ENCODE measurements at regions not wholly inside any gene's neighbourhood (a gene's known extent, or its start where the extent isn't known, plus 50 kb on each side); places are given as distances from the start of the nearest gene placed in this dataset.
A peak's percentile ranks its signal among the peaks of the same experiment; 100 is the strongest.
"Not testable (repeated sequence)": the region's sequence is repeated elsewhere in the genome, so short reads cannot be mapped to it uniquely, and the experiment has no call there.

GRCh38 chr5:177902806-177903205, 93.2 kb downstream of the PROP1 start:
- H3K36me3 ChIP-seq (ENCODE audit: control insufficient read depth, insufficient read depth, low read length); H3K9me3 ChIP-seq (ENCODE audit: control insufficient read depth, insufficient read depth, low read length); H3K27ac ChIP-seq (ENCODE audit: low read length); H3K4me3 ChIP-seq (ENCODE audit: low read length); H3K27me3 ChIP-seq (ENCODE audit: control insufficient read depth, insufficient read depth, low read length); DNase-seq (ENCODE audit: low read depth, low spot score); H3K4me1 ChIP-seq (ENCODE audit: control insufficient read depth, insufficient read depth, low read length): not testable (repeated sequence)
- WGBS (ENCODE audit: insufficient coverage, insufficient read length): no CpG with 5 or more reads among the region's 3 CpGs

DNA sequence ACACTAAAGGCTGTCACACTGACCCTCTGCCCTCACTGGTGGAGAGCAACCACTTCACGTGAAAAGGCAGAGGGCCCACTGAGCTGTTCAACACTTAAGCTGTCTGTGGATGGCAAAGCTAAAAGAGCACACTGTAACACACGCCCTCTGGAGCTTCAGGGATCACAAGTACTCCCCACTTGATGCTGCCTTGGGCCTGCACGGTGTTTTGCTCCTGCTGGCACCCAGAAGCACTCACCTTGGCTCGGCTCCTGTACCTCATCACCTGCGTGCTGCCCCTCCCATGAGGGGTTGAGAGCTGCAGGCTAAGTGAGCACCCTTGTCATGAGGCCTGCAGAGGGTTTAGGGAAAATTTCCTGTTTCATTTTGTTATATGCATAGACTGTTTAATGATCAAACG, 96.0 kb downstream of the PROP1 start:
- H3K27me3 ChIP-seq (ENCODE audit: control insufficient read depth, insufficient read depth, low read length); H3K4me3 ChIP-seq (ENCODE audit: low read length); H3K4me1 ChIP-seq (ENCODE audit: control insufficient read depth, insufficient read depth, low read length); H3K36me3 ChIP-seq (ENCODE audit: control insufficient read depth, insufficient read depth, low read length); H3K9me3 ChIP-seq (ENCODE audit: control insufficient read depth, insufficient read depth, low read length); DNase-seq (ENCODE audit: low read depth, low spot score); H3K27ac ChIP-seq (ENCODE audit: low read length): not testable (repeated sequence)
- no CpG with 5 or more reads among the region's 6 CpGs for WGBS (ENCODE audit: insufficient coverage, insufficient read length)

- H3K4me3 ChIP-seq (ENCODE audit: low read length); DNase-seq (ENCODE audit: low read depth, low spot score); H3K36me3 ChIP-seq (ENCODE audit: control insufficient read depth, insufficient read depth, low read length); H3K27me3 ChIP-seq (ENCODE audit: control insufficient read depth, insufficient read depth, low read length); H3K27ac ChIP-seq (ENCODE audit: low read length); H3K4me1 ChIP-seq (ENCODE audit: control insufficient read depth, insufficient read depth, low read length); H3K9me3 ChIP-seq (ENCODE audit: control insufficient read depth, insufficient read depth, low read length): not testable (repeated sequence)
- no CpG with 5 or more reads among the region's 9 CpGs for WGBS (ENCODE audit: insufficient coverage, insufficient read length)
Observed at GRCh38 chr5:177894681-177895453, 101.2 kb downstream of the PROP1 start.

DNA sequence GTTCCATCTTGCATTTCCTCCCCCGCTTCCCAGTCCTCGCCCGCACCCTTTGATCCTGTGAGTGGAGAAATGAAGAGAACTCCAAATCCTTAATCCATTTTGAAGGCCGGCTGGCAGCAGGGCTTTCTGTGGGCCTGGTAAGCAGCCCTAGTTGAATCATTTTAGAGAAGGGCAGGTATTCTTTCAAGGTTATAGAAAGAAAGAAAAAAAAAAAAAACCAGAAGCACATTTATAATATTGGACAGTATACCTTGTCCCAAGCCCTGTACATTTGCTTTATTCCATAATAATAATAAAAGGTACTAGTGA, 103.7 kb downstream of the PROP1 start:
- H3K4me1 ChIP-seq (ENCODE audit: control insufficient read depth, insufficient read depth, low read length); H3K9me3 ChIP-seq (ENCODE audit: control insufficient read depth, insufficient read depth, low read length); H3K4me3 ChIP-seq (ENCODE audit: low read length); H3K27me3 ChIP-seq (ENCODE audit: control insufficient read depth, insufficient read depth, low read length); H3K36me3 ChIP-seq (ENCODE audit: control insufficient read depth, insufficient read depth, low read length); H3K27ac ChIP-seq (ENCODE audit: low read length); DNase-seq (ENCODE audit: low read depth, low spot score): not testable (repeated sequence)
- WGBS (ENCODE audit: insufficient coverage, insufficient read length): no CpG with 5 or more reads among the region's 4 CpGs

- H3K27me3 ChIP-seq (ENCODE audit: control insufficient read depth, insufficient read depth, low read length); H3K4me1 ChIP-seq (ENCODE audit: control insufficient read depth, insufficient read depth, low read length); H3K4me3 ChIP-seq (ENCODE audit: low read length); DNase-seq (ENCODE audit: low read depth, low spot score); H3K27ac ChIP-seq (ENCODE audit: low read length); H3K9me3 ChIP-seq (ENCODE audit: control insufficient read depth, insufficient read depth, low read length); H3K36me3 ChIP-seq (ENCODE audit: control insufficient read depth, insufficient read depth, low read length): not testable (repeated sequence)
- WGBS (ENCODE audit: insufficient coverage, insufficient read length): no CpG with 5 or more reads among the region's 11 CpGs
Observed at GRCh38 chr5:177891547-177892356, 104.3 kb downstream of the PROP1 start.

GRCh38 chr5:177883295-177883694, 100.6 kb upstream of the FAM153A start:
- not testable (repeated sequence) for H3K9me3 ChIP-seq (ENCODE audit: control insufficient read depth, insufficient read depth, low read length); DNase-seq (ENCODE audit: low read depth, low spot score); H3K36me3 ChIP-seq (ENCODE audit: control insufficient read depth, insufficient read depth, low read length); H3K27me3 ChIP-seq (ENCODE audit: control insufficient read depth, insufficient read depth, low read length); H3K27ac ChIP-seq (ENCODE audit: low read length); H3K4me1 ChIP-seq (ENCODE audit: control insufficient read depth, insufficient read depth, low read length); H3K4me3 ChIP-seq (ENCODE audit: low read length)
- no CpG with 5 or more reads among the region's 8 CpGs for WGBS (ENCODE audit: insufficient coverage, insufficient read length)

DNA sequence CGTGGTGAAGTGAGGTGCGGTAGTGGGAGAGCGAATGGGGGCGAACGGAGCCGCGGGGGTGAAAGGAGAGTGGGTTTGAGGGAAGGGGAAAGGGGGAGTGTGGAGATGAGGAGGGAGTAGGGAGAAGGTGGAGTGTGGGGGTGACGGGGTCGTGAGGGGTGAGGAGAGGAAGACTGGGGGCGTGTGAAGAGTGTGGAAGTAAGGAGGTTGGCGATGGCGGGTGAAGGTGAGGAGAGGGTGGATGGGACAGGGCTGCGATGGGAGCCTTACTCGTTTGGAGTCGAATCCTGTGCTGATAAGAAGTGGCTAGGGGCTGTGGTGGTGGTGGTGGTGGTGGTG, 93.2 kb upstream of the FAM153A start:
- H3K4me1 ChIP-seq (ENCODE audit: control insufficient read depth, insufficient read depth, low read length); DNase-seq (ENCODE audit: low read depth, low spot score); H3K27me3 ChIP-seq (ENCODE audit: control insufficient read depth, insufficient read depth, low read length); H3K27ac ChIP-seq (ENCODE audit: low read length); H3K9me3 ChIP-seq (ENCODE audit: control insufficient read depth, insufficient read depth, low read length); H3K36me3 ChIP-seq (ENCODE audit: control insufficient read depth, insufficient read depth, low read length): not testable (repeated sequence)
- peak overlapping the region; percentile 52; the same call in 1 of the 2 replicates for H3K4me3 ChIP-seq (ENCODE audit: low read length)
- no CpG with 5 or more reads among the region's 15 CpGs for WGBS (ENCODE audit: insufficient coverage, insufficient read length)

DNA sequence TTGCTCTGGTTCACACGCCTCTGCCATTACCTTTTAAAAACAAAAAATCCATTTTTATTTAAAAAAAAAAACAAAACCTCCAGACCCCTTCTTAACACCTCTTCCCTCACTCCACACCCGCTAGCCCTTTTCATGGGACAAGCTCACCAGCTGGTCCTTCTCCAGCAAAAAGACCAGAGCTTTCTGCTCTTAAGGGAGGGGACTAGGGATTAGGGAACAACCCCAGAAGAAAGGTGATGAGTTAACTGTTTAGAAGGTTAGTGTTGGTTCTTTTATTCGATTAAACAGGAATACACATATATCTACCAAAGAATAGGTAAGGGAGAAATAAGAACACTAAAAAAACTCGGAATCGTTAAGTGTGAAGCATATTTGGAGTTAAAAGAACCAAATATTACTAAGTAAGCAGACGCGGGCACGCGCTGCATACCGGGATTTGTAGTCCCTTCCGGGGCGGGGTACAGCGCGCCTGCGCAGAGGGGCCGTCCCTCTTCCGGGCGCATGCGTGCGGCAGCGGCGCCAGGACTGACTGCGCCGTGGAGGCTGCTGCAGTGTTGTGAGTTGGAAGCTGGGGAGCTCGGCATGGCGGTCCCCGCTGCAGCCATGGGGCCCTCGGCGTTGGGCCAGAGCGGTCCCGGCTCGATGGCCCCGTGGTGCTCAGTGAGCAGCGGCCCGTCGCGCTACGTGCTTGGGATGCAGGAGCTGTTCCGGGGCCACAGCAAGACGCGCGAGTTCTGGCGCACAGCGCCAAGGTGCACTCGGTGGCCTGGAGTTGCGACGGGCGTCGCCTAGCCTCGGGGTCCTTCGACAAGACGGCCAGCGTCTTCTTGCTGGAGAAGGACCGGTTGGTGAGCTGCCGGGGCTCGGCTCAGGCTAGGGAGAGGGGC, 92.6 kb upstream of the FAM153A start:
- not testable (repeated sequence) for H3K27ac ChIP-seq (ENCODE audit: low read length); H3K9me3 ChIP-seq (ENCODE audit: control insufficient read depth, insufficient read depth, low read length); H3K4me1 ChIP-seq (ENCODE audit: control insufficient read depth, insufficient read depth, low read length); DNase-seq (ENCODE audit: low read depth, low spot score); H3K36me3 ChIP-seq (ENCODE audit: control insufficient read depth, insufficient read depth, low read length); H3K27me3 ChIP-seq (ENCODE audit: control insufficient read depth, insufficient read depth, low read length)
- H3K4me3 ChIP-seq (ENCODE audit: low read length): peak overlapping the region; percentile 54; the same call in 1 of the 2 replicates
- WGBS (ENCODE audit: insufficient coverage, insufficient read length): no CpG with 5 or more reads among the region's 56 CpGs

GRCh38 chr5:177863822-177864446, 81.2 kb upstream of the FAM153A start:
- H3K27me3 ChIP-seq (ENCODE audit: control insufficient read depth, insufficient read depth, low read length); DNase-seq (ENCODE audit: low read depth, low spot score); H3K27ac ChIP-seq (ENCODE audit: low read length); H3K36me3 ChIP-seq (ENCODE audit: control insufficient read depth, insufficient read depth, low read length); H3K9me3 ChIP-seq (ENCODE audit: control insufficient read depth, insufficient read depth, low read length); H3K4me1 ChIP-seq (ENCODE audit: control insufficient read depth, insufficient read depth, low read length); H3K4me3 ChIP-seq (ENCODE audit: low read length): not testable (repeated sequence)
- WGBS (ENCODE audit: insufficient coverage, insufficient read length): no CpG with 5 or more reads among the region's 18 CpGs

GRCh38 chr5:177857642-177858200, 75.0 kb upstream of the FAM153A start:
- not testable (repeated sequence) for H3K27ac ChIP-seq (ENCODE audit: low read length); H3K4me3 ChIP-seq (ENCODE audit: low read length); H3K4me1 ChIP-seq (ENCODE audit: control insufficient read depth, insufficient read depth, low read length); H3K36me3 ChIP-seq (ENCODE audit: control insufficient read depth, insufficient read depth, low read length); H3K27me3 ChIP-seq (ENCODE audit: control insufficient read depth, insufficient read depth, low read length); H3K9me3 ChIP-seq (ENCODE audit: control insufficient read depth, insufficient read depth, low read length); DNase-seq (ENCODE audit: low read depth, low spot score)
- WGBS (ENCODE audit: insufficient coverage, insufficient read length): no CpG with 5 or more reads among the region's 8 CpGs

Data from iPS DF 6.9 (cell line).